GM10248 (cell line): ENCODE measurements at regions not wholly inside any gene's neighbourhood (a gene's known extent, or its start where the extent isn't known, plus 50 kb on each side); places are given as distances from the start of the nearest gene placed in this dataset.

Source experiments
- CTCF ChIA-PET: fragments of 300-600 bp; sonication (Branson Sonifier 250); formaldehyde crosslinking; extraction: SDS; loops from one replicate; lab custom pipeline; 2021; ENCODE audit warnings: antibody characterized with exemption; lab: Yijun Ruan, JAX
- POLR2A ChIA-PET: fragments of 350-650 bp; sonication (Branson Sonifier 250); formaldehyde crosslinking; extraction: SDS; loops from one replicate; lab custom pipeline; 2020; ENCODE audit warnings: antibody characterized with exemption; lab: Yijun Ruan, JAX
- DNase-seq: peaks from one replicate; pipeline ENCODE4 v3.0.0; 2012; ENCODE audit errors: extremely low spot score
- TF ChIP-seq, protein P1 (sequence below): IDR thresholded peaks from 2 replicates; pipeline ENCODE4 v1.5.1; 2012; ENCODE audit warnings: mild to moderate bottlenecking, low read depth; ENCODE audit errors: extremely low read depth, missing control alignments, control extremely low read depth

DNA sequence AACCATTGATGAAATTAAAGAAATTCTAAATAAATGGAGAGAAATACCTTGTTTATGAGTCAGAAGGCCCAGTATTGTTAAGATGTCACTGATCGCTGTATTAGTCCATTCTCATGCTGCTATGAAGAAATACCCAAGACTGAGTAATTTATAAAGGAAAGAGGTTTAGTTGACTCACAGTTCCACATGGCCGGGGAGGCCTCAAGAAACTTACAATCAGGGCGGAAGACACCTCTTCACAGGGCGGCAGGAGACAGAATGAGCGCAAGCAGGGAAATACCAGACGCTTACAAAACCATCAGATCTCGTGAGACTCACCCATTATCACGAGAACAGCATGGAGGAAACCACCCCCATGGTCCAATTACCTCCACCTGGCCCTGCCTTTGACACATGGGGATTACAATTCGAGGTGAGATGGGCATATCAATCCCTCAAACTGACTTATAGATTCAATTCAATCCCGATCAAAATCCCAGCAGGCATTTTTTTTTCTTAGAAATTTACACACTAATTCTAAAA is 157.2 kb downstream of the ENGASE start:
- CTCF ChIA-PET = interaction anchor here (1.5 kb wide), 1 partner anchor 169 kb away, joined by 3 read pairs; no protein-coding TSS in a partner anchor

DNA sequence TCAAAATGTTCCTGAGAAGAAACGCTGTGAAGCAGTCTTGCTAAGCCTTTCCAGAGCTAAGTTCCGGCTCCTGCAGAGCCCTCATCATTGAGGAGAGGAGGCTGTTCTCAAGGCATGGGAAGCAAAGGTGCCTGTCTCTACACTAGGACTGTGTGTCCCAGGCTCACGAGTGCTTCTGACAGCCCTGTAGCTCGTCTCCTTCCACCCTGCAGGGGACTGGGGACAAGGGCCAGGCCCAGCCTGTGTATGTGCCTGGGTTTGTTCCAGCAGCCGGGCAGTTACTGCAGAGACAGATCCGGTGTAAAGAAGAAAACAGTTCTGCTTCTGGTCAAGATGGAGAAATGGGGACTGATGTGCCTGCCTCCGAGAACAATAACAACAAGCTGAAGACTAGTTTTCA is 156.0 kb downstream of the ENGASE start:
- CTCF ChIA-PET = interaction anchor here (0.9 kb wide), 1 partner anchor 171 kb away, joined by 3 read pairs; no protein-coding TSS in a partner anchor
- DNase-seq = no peak
- TF ChIP-seq, protein P1, sequence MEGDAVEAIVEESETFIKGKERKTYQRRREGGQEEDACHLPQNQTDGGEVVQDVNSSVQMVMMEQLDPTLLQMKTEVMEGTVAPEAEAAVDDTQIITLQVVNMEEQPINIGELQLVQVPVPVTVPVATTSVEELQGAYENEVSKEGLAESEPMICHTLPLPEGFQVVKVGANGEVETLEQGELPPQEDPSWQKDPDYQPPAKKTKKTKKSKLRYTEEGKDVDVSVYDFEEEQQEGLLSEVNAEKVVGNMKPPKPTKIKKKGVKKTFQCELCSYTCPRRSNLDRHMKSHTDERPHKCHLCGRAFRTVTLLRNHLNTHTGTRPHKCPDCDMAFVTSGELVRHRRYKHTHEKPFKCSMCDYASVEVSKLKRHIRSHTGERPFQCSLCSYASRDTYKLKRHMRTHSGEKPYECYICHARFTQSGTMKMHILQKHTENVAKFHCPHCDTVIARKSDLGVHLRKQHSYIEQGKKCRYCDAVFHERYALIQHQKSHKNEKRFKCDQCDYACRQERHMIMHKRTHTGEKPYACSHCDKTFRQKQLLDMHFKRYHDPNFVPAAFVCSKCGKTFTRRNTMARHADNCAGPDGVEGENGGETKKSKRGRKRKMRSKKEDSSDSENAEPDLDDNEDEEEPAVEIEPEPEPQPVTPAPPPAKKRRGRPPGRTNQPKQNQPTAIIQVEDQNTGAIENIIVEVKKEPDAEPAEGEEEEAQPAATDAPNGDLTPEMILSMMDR = no peak
- POLR2A ChIA-PET = no interaction called here

More for the DNA sequence above, 157.2 kb downstream of the ENGASE start:
- TF ChIP-seq, protein P1 = no peak
- POLR2A ChIA-PET = no interaction called here
- no peak for DNase-seq

GRCh38 chr17:79226037-79226436 is 151.4 kb downstream of the ENGASE start:
- ChIA-PET POLR2A (no interaction called here), CTCF (no interaction called here)
- no peak for DNase-seq
- TF ChIP-seq, protein P1 = no peak

- CTCF ChIA-PET = no interaction called here
- POLR2A ChIA-PET = no interaction called here
- TF ChIP-seq, protein P1 = no peak
- DNase-seq = no peak
These were observed 150.3 kb downstream of the ENGASE start for GRCh38 chr17:79224903-79225302.

DNA sequence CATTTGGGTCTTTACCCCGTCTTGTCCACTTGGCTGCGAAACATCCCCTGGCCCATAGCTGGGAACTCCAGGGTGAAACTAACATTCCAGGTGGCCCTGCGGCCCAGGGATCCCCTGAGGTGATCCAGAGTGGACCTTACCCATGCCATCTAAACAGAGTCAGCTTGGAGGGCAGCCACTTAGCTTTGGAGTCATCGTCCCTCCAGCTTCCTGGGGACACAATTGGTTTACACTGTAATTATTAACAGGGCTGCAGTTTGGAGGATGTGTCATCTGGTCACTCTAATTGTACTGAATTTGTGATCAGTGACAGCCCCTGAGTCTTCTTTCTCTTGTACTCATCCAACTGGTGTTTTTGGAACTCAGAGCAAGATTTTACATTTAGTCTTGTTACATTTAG is 149.9 kb downstream of the ENGASE start:
- DNase-seq = no peak
- TF ChIP-seq, protein P1 = no peak
- POLR2A ChIA-PET = no interaction called here
- CTCF ChIA-PET = no interaction called here

- TF ChIP-seq, protein P1 = no peak
- ChIA-PET POLR2A (no interaction called here), CTCF (no interaction called here)
- no peak for DNase-seq
These were observed 149.3 kb downstream of the ENGASE start for GRCh38 chr17:79223953-79224352.

GRCh38 chr17:79223471-79223870 is 148.8 kb downstream of the ENGASE start:
- no peak for DNase-seq
- ChIA-PET CTCF (interaction anchor here (0.9 kb wide), 1 partner anchor 17 kb away, joined by 3 read pairs; no protein-coding TSS in a partner anchor), POLR2A (no interaction called here)
- TF ChIP-seq, protein P1 = no peak
